NCI-H446 treated with DMSO at 0.1 percent for 48 hours (cell line): ENCODE measurements at regions not wholly inside any gene's neighbourhood (a gene's known extent, or its start where the extent isn't known, plus 50 kb on each side); places are given as distances from the start of the nearest gene placed in this dataset.
A peak's percentile ranks its signal among the peaks of the same experiment; 100 is the strongest.
"Not testable (repeated sequence)": the region's sequence is repeated elsewhere in the genome, so short reads cannot be mapped to it uniquely, and the experiment has no call there.

Experiments used
- DNase-seq: peaks from one replicate; lab custom pipeline; 2025; lab: John Stamatoyannopoulos, UW

GRCh38 chr10:120048391-120048790 is 155.9 kb downstream of the SEC23IP start:
- DNase-seq, result no peak

DNA sequence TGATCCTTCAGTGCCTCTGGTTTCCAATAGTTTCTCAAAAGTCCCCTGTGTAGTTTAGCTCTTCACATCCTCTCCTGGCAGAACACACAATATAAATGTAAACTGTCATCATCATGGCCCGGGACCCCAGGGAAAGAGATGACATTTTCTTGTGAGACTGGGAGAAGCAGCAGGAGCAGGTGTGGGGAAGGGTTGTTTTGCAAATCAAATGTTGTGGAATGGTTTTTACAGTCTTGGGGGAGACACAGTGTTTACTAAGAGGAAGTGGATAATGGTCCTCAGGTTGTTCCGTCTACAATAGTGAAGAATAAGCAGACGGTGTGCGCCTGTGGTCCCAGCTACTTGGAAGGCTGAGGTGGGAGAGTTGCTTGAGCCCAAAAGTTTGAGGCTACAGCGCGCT is 159.1 kb downstream of the SEC23IP start:
- DNase-seq, result no peak

GRCh38 chr10:120052964-120053702 is 160.6 kb downstream of the SEC23IP start:
- DNase-seq, result no peak

DNA sequence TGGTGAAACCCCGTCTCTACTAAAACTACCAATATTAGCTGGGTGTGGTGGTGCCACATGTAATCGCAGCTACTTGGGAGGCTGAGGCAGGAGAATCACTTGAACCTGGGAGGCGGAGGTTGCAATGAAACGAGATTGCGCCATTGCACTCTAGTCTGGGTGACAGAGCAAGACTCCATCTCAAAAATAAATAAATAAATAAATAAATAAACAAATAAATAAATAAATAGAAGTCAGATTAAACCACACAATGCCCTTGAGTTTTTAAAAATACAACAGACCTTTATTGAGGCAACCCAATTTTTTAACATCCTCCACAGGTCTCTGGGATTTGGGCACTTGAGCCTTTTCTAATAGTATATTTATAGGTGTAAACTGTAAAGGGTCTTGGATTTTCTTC is 167.3 kb downstream of the SEC23IP start:
- DNase-seq, result not testable (repeated sequence)

DNA sequence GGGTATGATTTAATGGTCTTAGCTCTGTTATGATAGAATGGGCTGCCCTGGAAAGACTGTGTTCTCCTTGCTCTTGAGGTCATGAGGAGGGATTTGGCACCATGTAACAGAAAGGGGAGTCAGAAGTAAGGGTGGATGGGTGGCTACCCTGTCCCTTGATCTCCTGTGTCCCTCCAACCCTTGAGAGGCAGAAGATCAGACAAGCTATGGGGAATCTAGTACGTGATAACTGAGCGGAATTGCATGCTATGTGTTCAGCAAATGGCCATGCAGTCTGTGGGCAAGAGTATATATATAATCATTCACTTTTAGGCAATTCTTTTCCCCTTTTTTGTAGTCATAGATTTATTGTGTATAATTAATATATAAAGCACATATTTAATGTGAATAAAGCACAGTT is 174.9 kb downstream of the SEC23IP start:
- DNase-seq, result no peak

DNA sequence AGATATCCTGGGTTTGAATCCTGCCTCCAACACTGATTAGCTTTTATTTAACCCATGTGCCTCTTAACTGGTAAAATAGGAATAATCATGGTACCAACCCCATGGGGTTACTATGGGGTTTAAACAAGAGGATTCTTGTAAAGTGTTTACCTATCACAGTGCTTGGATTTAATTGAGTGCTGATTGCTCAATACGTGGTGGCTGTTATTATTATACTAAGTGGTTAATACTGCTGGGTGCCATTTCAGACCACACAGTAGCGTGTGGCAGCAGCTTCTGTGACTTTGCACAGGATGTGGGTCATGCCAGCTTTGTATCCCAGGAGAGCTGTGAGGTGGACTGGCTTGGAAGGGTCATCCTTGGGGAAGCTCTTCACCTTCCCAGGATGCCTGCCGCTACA is 177.2 kb downstream of the SEC23IP start:
- DNase-seq, result no peak

DNA sequence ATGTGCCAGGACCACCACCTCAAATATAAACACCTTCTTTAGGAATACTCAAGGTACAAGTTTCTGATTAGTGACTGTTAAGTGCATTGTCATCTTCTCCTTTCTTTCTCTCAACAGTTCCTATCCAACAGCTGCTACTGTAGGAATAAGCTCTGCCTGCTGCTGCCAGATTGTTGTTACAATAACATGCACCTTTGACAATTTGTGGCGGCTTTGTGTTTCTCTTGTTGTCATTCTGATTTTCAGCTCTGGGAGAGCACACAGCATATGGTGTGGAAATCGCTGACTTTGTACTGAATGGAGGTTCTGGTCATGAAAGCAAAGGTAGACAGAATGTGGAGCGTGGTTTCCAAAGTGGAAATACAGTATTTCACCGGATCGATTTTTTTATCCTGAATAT is 182.8 kb downstream of the SEC23IP start:
- DNase-seq, result no peak

DNA sequence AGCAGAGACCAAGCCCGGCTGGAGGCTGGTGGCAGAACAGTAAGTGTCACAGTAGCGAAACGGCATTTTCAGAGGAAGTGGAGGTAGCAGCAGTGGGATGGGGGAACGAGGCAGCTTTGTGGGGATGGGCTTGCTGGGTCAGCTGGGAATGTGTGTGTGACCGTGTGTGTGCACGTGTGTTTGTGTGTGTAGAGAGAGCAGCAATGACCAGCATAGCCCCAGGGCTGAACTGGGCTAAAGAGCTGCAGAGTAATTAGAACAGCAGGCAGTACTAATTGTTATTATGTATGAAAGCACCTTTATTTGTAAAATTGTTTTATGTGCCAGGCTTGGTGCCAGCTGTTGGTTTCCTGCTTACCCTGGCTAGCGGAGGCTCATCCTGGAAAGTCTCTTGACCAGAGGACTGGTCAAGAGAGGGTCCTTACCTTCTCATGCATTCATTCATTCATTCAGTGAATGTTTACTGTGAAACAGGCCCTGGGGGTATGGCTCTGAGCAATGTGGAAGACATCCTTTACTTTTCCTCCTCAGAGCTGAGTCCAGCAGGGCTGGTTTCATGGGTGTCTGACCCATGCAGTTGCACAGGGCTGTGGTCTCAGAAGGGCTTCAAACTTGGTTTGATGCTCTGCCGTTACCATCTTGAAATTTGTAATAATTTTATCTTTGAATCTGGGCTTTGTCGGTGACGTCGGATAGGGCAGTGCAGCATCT is 184.6 kb downstream of the SEC23IP start:
- DNase-seq, result no peak

DNA sequence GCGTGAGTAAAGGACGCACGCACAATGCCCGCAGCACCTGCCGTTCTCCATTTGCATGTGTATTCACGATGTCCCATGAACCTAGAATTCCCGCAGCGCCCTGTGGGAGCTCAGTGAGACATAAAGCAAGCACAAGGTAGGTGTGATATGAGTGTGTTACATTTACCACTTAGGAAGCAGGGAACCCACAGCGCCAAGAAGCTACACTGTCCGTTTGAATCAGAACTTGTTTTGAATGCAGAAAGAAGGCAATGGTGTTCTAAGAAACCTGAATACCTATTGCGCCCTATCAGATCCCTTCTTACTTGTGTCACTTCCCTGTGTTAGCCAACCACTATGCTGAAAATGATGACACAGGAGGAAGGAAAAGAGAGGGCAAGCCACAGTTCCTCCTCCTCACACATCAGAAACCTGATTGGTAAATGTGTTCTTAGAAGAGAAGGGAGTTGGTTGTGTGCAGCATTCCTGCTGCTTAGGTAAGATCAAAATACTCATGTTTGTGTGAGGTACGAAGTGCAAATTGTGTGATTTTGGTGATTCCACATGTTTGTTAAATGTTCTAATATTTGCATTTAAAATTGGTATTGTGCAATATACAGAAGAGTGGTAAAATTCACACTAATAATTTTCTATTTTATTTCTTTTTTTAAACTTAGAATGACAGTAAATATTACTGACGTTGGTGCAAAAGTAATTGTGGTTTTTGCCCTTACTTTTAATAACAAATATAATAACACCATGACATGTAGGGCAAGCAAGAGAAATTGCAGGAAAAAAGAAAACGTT is 185.4 kb downstream of the SEC23IP start:
- DNase-seq, result no peak

GRCh38 chr10:120085096-120085796 is 192.7 kb downstream of the SEC23IP start:
- DNase-seq, result peak; percentile 60

DNA sequence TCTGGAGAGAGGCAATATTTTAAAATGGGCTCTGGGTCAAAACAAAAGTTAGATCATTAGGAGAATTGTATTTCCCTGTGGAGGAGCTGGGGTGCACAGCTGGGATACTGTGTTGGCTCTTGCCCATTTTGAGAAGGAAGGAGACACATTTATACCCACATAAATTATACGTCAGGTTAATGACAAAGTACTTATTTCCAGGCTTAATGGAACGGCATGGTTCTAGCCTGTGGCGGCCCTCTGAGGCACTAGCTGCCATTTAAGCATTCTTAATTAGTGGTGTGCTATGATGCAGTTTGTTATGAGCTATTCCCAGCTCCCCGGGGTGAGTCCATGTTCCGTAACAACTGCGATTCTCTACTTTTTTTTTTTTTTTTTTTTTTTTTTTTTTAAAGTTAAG is 193.5 kb downstream of the SEC23IP start:
- DNase-seq, result peak; percentile 70

DNA sequence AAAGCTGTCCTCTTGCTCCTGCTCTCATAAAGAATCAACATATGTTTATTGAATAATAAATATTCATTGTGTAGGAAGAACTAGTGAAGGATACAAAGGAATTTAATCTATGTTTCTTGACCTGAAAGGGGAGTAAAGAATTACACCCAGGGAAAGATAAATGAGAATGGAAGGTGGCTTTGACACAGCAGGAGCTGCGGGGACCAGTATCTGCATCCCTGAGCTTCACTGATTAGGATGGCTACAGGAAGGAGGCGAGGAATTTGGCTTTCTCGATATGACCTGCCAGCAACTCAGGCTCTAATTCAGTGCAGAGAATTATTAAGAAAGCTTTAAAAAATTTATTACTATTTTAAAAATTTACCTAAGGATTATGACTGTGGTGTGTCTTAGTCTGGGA is 194.6 kb downstream of the SEC23IP start:
- DNase-seq, result no peak

GRCh38 chr10:120095875-120096274 is 203.3 kb downstream of the SEC23IP start:
- no peak for DNase-seq

- DNase-seq, result no peak
Observed at GRCh38 chr10:120097766-120098165, 205.2 kb downstream of the SEC23IP start.

DNA sequence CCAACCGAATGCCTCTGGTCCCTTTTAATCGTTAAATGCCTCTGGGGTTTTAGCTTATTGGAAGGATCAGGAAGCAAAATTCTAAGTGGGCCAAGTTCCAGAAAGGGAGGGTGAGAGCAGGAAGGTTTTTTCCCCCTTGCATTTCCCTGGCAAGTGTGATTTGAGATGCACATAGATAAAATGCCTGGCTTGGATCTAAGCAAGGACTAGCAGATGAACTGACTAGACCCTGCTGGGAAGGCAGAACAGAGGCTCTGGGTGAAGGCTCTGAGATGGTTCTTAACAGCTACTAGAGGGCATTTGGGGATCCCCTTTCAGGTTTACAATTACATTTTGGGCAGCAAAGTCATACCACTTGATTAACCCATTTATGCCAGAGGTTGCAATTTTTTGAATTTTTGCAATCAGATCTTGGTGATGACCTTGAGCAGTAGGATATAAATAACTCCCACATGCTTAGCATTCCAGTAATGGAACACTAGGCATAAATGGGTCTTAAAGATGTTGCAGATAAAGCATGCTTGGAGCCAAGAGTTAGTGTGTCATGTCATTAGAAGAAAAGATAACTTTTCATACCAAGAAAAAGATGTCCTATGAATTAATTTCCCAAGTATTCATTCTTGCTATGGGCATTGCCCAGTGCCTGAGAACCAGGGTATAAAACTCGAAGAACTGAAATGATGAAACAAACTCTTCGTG is 205.9 kb downstream of the SEC23IP start:
- peak; percentile 4 for DNase-seq

GRCh38 chr10:120103738-120104560 is 211.4 kb downstream of the SEC23IP start:
- no peak for DNase-seq

- DNase-seq, result no peak
Observed at GRCh38 chr10:120105001-120105400, 212.5 kb downstream of the SEC23IP start.

GRCh38 chr10:120105492-120105891 is 213.0 kb downstream of the SEC23IP start:
- DNase-seq, result no peak

GRCh38 chr10:120108916-120109315 is 216.4 kb downstream of the SEC23IP start:
- DNase-seq, result no peak

- not testable (repeated sequence) for DNase-seq
Observed at GRCh38 chr10:120109725-120110124, 217.2 kb downstream of the SEC23IP start.

GRCh38 chr10:120110196-120110595 is 217.7 kb downstream of the SEC23IP start:
- no peak for DNase-seq
